C4-2B (cell line): ENCODE measurements at regions not wholly inside any gene's neighbourhood (a gene's known extent, or its start where the extent isn't known, plus 50 kb on each side); places are given as distances from the start of the nearest gene placed in this dataset.

Experiments
- CTCF ChIP-seq: fragments of 450-650 bp; conservative IDR thresholded peaks from 2 replicates; pipeline ENCODE4 v1.5.1; 2017; ENCODE audit warnings: mild to moderate bottlenecking
- ZFX ChIP-seq: fragments of 450-650 bp; IDR thresholded peaks from 2 replicates; pipeline ENCODE4 v1.6.1; 2017

- TF ChIP-seq CTCF, result no peak
- no peak for TF ChIP-seq ZFX
Observed at GRCh38 chr6:148035806-148036390, 306.7 kb upstream of the SASH1 start.
